PC-3 (cell line): ENCODE measurements at regions not wholly inside any gene's neighbourhood (a gene's known extent, or its start where the extent isn't known, plus 50 kb on each side); places are given as distances from the start of the nearest gene placed in this dataset.

Source experiments
- ATAC-seq: fragments of 200-7000 bp; cut with Tn5 transposase; 2 replicates; pipeline ENCODE4 v1.9.1; 2020; ENCODE audit warnings: mild to moderate bottlenecking, moderate library complexity
- BruUV-seq: library from RNA; stranded (reverse); fragments of 400-500 nt; replicated peaks from 2 replicates; lab custom pipeline; 2021; lab: Mats Ljungman, UMichigan
- CTCF ChIA-PET: fragments of 300-600 bp; sonication (Branson Sonifier 250); formaldehyde crosslinking; loops from one replicate; lab custom pipeline; 2022; ENCODE audit warnings: antibody characterized with exemption; lab: Charles Lee
- POLR2A ChIA-PET: fragments of 300-600 bp; sonication (Branson Sonifier 250); formaldehyde crosslinking; loops from one replicate; lab custom pipeline; 2022; ENCODE audit warnings: antibody characterized with exemption; ENCODE audit not compliant: unreplicated experiment; lab: Charles Lee
- DNase-seq: peaks from one replicate; pipeline ENCODE4 v3.0.0-alpha.2; 2015
- H2AFZ ChIP-seq: fragments of 300-600 bp; sonication (generic); 2 replicates; pipeline ENCODE4 v1.6.0; 2016; ENCODE audit warnings: antibody characterized with exemption, low read length
- H3F3A ChIP-seq: fragments of 300-600 bp; sonication (generic); one replicate; pipeline ENCODE4 v1.6.0; 2017; ENCODE audit warnings: antibody characterized with exemption, low read length, control low read depth, mild to moderate bottlenecking; ENCODE audit not compliant: unreplicated experiment
- H3K27ac ChIP-seq: fragments of 300-600 bp; sonication (generic); 2 replicates; pipeline ENCODE4 v1.5.1; 2016; ENCODE audit warnings: mild to moderate bottlenecking, low read length
- H3K27me3 ChIP-seq: fragments of 300-600 bp; sonication (generic); 2 replicates; pipeline ENCODE4 v1.6.1; 2016; ENCODE audit warnings: low read length, mixed read lengths
- H3K36me3 ChIP-seq: fragments of 300-600 bp; sonication (generic); 2 replicates; pipeline ENCODE4 v1.6.1; 2016; ENCODE audit warnings: low read depth, mixed run types, low read length, mixed read lengths
- H3K4me1 ChIP-seq: fragments of 300-600 bp; sonication (generic); 2 replicates; pipeline ENCODE4 v1.5.1; 2016; ENCODE audit warnings: low read length; ENCODE audit not compliant: insufficient read depth
- H3K4me2 ChIP-seq: fragments of 300-600 bp; sonication (generic); 2 replicates; pipeline ENCODE4 v1.6.0; 2016; ENCODE audit warnings: low read length
- H3K4me3 ChIP-seq: fragments of 300-600 bp; sonication (generic); 2 replicates; pipeline ENCODE4 v1.5.1; 2016; ENCODE audit warnings: mild to moderate bottlenecking, low read length, mixed read lengths
- H3K79me2 ChIP-seq: fragments of 300-600 bp; sonication (generic); 2 replicates; pipeline ENCODE4 v1.6.1; 2017; ENCODE audit warnings: low read length, mixed read lengths
- H3K9ac ChIP-seq: fragments of 300-600 bp; sonication (generic); 2 replicates; pipeline ENCODE4 v1.6.0; 2016; ENCODE audit warnings: mild to moderate bottlenecking, low read length
- H3K9me2 ChIP-seq: fragments of 300-600 bp; sonication (generic); replicated peaks from 2 replicates; pipeline ENCODE4 v1.6.1; 2016; ENCODE audit warnings: mixed run types, low read length, mixed read lengths
- H3K9me3 ChIP-seq: fragments of 300-600 bp; sonication (generic); 2 replicates; pipeline ENCODE4 v1.6.1; 2016; ENCODE audit warnings: low read length, mixed read lengths
- H4K20me1 ChIP-seq: fragments of 300-600 bp; sonication (generic); 2 replicates; pipeline ENCODE4 v1.6.1; 2016; ENCODE audit warnings: low read length, mixed read lengths
- EZH2 ChIP-seq: fragments of 300-600 bp; sonication (generic); IDR thresholded peaks from one replicate; pipeline ENCODE4 v1.6.1; 2017; ENCODE audit warnings: antibody characterized with exemption, mild to moderate bottlenecking, low read length; ENCODE audit not compliant: unreplicated experiment
- EZH2phosphoT487 ChIP-seq: fragments of 300-600 bp; sonication (generic); IDR thresholded peaks from 2 replicates; pipeline ENCODE4 v1.6.1; 2018; ENCODE audit warnings: mild to moderate bottlenecking, antibody characterized with exemption, low read length, borderline replicate concordance
- intact Hi-C: fragments of 100-400 bp; cut with micrococcal nuclease; formaldehyde crosslinking; loops from 2 replicates; pipeline ENCODE4 v1.9.0; 2023
- TF ChIP-seq, protein P1 (sequence below): fragments of 300-600 bp; sonication (generic); conservative IDR thresholded peaks from 2 replicates; pipeline ENCODE4 v1.5.1; 2017; ENCODE audit warnings: antibody characterized with exemption, low read depth, mild to moderate bottlenecking, low read length

DNA sequence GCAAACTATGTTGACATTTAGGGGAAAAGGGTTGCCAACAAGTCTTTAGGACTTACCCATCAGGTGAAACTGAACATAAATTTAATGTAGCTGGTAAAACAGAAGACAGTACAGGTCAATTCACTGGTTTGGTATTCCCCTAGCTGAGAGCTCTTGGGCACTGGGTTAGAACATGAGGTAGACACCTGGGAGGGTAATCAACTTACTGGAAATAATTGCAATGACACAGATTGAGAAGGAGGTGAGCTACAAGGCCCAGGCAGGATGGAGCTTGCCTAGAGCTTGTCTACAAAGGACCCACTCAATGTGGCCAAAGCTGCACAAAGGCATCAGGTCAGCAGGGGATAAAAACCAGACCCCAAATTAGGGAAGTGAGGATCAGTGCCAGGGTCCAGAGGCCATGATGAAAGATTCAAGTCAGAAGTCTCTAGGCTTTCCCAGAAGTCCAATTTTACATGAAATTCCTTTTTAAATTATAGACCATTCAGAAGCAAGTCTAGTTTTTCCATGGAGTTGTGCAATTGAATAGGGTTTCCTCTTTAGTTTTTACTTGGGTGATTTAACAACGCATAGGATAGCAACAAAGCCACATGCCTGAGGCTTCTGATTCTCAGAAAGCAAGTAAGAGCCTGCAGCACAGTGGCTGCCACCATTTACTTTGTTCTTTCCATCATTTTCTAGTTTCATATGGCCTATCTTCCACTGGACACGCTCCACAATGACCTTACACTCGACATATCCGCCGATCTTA lies 194.0 kb downstream of the NDFIP2 start:
- intact Hi-C loops = no loop called here
- H3K4me1 ChIP-seq = peaks cover 6% of the 10 kb centered on the region; the same call in 1 of the 2 replicates
- H3K4me3 ChIP-seq = no peak overlapping the region
- H3K79me2 ChIP-seq = no peaks in the 10 kb centered on the region
- H3K9me2 ChIP-seq = no peaks in the 10 kb centered on the region
- BruUV-seq = no TSS peak
- no peak overlapping the region for H3K27ac ChIP-seq
- H3F3A ChIP-seq = no peaks in the 10 kb centered on the region
- H3K36me3 ChIP-seq = no peaks in the 10 kb centered on the region
- no peaks in the 10 kb centered on the region for H3K9me3 ChIP-seq
- no peak for DNase-seq
- POLR2A ChIA-PET = no interaction called here
- H2AFZ ChIP-seq = no peak overlapping the region
- TF ChIP-seq, protein P1, sequence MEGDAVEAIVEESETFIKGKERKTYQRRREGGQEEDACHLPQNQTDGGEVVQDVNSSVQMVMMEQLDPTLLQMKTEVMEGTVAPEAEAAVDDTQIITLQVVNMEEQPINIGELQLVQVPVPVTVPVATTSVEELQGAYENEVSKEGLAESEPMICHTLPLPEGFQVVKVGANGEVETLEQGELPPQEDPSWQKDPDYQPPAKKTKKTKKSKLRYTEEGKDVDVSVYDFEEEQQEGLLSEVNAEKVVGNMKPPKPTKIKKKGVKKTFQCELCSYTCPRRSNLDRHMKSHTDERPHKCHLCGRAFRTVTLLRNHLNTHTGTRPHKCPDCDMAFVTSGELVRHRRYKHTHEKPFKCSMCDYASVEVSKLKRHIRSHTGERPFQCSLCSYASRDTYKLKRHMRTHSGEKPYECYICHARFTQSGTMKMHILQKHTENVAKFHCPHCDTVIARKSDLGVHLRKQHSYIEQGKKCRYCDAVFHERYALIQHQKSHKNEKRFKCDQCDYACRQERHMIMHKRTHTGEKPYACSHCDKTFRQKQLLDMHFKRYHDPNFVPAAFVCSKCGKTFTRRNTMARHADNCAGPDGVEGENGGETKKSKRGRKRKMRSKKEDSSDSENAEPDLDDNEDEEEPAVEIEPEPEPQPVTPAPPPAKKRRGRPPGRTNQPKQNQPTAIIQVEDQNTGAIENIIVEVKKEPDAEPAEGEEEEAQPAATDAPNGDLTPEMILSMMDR = no peak
- TF ChIP-seq EZH2 (no peak), EZH2phosphoT487 (no peak)
- no peak for ATAC-seq
- H3K27me3 ChIP-seq = no peaks in the 10 kb centered on the region
- no peaks in the 10 kb centered on the region for H4K20me1 ChIP-seq
- no peak overlapping the region for H3K9ac ChIP-seq
- H3K4me2 ChIP-seq = no peak overlapping the region
- CTCF ChIA-PET = interaction anchor here (0.7 kb wide), 1 partner anchor 115 kb away, joined by 9 read pairs; no protein-coding TSS in a partner anchor

DNA sequence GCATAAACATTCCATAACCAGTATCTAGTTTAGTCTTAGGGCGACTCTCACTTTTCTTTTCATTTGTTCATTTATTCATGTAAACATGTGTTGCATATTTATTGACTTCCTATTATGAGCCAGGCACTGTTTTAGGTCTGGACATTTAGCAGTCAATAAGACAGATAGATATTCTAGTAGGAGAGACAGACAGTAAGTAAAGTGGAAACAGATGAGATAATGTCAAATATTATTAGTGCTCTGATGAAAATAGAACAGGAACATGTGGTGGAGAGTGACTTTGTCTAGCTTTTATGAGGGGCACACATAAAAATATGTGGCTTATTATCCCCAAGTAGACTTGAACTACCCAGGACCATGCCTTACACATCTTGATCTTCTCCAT lies 193.0 kb downstream of the NDFIP2 start:
- Histone ChIP-seq H3K27me3 (no peaks in the 10 kb centered on the region), H3K4me2 (no peak overlapping the region), H3K4me1 (peaks cover 6% of the 10 kb centered on the region; the same call in 1 of the 2 replicates), H3K9me3 (no peaks in the 10 kb centered on the region), H3K9me2 (no peaks in the 10 kb centered on the region), H3K4me3 (no peak overlapping the region), H4K20me1 (no peaks in the 10 kb centered on the region), H3K79me2 (no peaks in the 10 kb centered on the region), H3K36me3 (no peaks in the 10 kb centered on the region), H2AFZ (no peak overlapping the region), H3K9ac (no peak overlapping the region), H3F3A (no peaks in the 10 kb centered on the region), H3K27ac (no peak overlapping the region)
- no peak for ATAC-seq
- DNase-seq = no peak
- ChIA-PET POLR2A (no interaction called here), CTCF (no interaction called here)
- BruUV-seq = no TSS peak
- TF ChIP-seq EZH2phosphoT487 (no peak), EZH2 (no peak)
- TF ChIP-seq, protein P1 = no peak
- intact Hi-C loops = no loop called here

DNA sequence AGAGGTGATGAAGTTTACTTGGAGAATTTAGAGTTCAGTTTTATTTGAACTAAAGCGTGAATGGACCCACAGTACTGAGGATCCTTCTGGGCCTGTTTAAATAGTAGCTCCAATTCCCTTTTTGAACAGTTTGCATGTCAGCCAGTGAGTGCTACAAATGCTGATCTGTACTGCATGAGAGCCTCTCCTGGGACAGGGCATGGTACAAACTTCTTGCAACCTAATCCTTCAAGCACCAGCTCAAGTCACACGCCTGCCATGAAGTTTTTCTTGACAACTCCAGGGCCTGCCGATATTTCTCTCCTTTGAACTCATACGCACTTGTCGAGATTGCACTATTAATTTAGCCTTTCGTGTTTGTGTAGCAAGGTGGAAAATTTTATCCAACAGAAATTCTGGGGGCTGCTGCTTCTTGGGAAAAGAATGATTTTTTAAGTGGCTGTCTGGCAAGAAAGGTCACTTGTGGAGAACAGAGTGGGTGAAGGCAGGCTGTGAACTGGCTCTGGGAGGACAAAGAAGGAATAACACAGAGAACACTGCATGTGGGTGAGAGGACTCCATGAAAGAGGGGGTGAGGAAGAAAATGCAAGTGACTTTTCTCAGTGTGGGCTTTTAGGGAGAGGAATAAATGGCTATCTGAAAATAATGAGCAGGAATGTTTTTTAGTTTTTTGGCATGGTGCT lies 192.5 kb downstream of the NDFIP2 start:
- Histone ChIP-seq H3F3A (no peaks in the 10 kb centered on the region), H3K4me2 (no peak overlapping the region), H3K9me3 (no peaks in the 10 kb centered on the region), H3K4me3 (no peak overlapping the region), H2AFZ (no peak overlapping the region), H3K27ac (no peak overlapping the region), H3K9ac (no peak overlapping the region), H3K9me2 (no peaks in the 10 kb centered on the region), H4K20me1 (no peaks in the 10 kb centered on the region), H3K79me2 (no peaks in the 10 kb centered on the region), H3K27me3 (no peaks in the 10 kb centered on the region), H3K4me1 (peaks cover 4% of the 10 kb centered on the region; the same call in 1 of the 2 replicates), H3K36me3 (no peaks in the 10 kb centered on the region)
- POLR2A ChIA-PET = no interaction called here
- no peak for DNase-seq
- ATAC-seq = no peak
- BruUV-seq = no TSS peak
- TF ChIP-seq EZH2phosphoT487 (no peak), EZH2 (no peak)
- TF ChIP-seq, protein P1 = no peak
- CTCF ChIA-PET = no interaction called here
- intact Hi-C loops = no loop called here
